ENCODE measurements at regions not wholly inside any gene's neighbourhood (a gene's known extent, or its start where the extent isn't known, plus 50 kb on each side); places are given as distances from the start of the nearest gene placed in this dataset.

- TF ChIP-seq, protein P1, sequence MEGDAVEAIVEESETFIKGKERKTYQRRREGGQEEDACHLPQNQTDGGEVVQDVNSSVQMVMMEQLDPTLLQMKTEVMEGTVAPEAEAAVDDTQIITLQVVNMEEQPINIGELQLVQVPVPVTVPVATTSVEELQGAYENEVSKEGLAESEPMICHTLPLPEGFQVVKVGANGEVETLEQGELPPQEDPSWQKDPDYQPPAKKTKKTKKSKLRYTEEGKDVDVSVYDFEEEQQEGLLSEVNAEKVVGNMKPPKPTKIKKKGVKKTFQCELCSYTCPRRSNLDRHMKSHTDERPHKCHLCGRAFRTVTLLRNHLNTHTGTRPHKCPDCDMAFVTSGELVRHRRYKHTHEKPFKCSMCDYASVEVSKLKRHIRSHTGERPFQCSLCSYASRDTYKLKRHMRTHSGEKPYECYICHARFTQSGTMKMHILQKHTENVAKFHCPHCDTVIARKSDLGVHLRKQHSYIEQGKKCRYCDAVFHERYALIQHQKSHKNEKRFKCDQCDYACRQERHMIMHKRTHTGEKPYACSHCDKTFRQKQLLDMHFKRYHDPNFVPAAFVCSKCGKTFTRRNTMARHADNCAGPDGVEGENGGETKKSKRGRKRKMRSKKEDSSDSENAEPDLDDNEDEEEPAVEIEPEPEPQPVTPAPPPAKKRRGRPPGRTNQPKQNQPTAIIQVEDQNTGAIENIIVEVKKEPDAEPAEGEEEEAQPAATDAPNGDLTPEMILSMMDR (conservative IDR thresholded peaks at IDR 0.05; ENCODE audit: low read depth, low read length): no peak
- no peak for TF ChIP-seq EZH2 (IDR thresholded peaks at IDR 0.05; ENCODE audit: borderline replicate concordance, low read depth, low read length, poor library complexity, severe bottlenecking)
Measured at GRCh38 chr7:68224041-68224741, 1227.6 kb downstream of the TYW1 start.

All from A673 (cell line).